Neural progenitor cell (in vitro differentiated cells): ENCODE measurements at regions not wholly inside any gene's neighbourhood (a gene's known extent, or its start where the extent isn't known, plus 50 kb on each side); places are given as distances from the start of the nearest gene placed in this dataset.

Source experiments
- EZH2 ChIP-seq: fragments of 200-600 bp; sonication (generic); IDR thresholded peaks from 2 replicates; pipeline ENCODE4 v1.6.1; 2017; ENCODE audit warnings: antibody characterized with exemption, mild to moderate bottlenecking, moderate library complexity
- EZH2phosphoT487 ChIP-seq: fragments of 200-600 bp; sonication (generic); IDR thresholded peaks from 2 replicates; pipeline ENCODE4 v1.6.1; 2017; ENCODE audit warnings: antibody characterized with exemption
- TF ChIP-seq, protein P1 (sequence below): fragments of 200-600 bp; sonication (generic); IDR thresholded peaks from 2 replicates; pipeline ENCODE4 v1.5.1; 2017; ENCODE audit warnings: antibody characterized with exemption, mild to moderate bottlenecking

DNA sequence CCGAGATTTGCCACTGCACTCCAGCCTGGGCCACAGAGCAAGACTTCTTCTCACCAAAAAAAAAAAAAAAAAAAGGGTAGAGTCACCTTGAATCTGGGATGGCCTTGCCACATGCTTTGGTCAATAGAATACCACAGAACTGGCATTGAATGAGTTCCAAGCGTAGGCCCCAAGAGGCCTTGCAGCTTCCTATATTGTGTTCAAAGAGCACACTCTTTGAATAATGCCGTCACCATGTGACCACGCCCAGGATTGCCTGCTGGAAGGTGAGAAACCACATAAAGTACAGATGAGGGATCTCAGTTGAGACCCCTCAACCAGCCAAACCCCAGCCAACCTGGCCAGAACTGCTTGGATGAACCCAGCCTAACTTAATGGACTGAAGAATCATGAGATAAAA, 239.2 kb upstream of the AMIGO2 start:
- TF ChIP-seq, protein P1, sequence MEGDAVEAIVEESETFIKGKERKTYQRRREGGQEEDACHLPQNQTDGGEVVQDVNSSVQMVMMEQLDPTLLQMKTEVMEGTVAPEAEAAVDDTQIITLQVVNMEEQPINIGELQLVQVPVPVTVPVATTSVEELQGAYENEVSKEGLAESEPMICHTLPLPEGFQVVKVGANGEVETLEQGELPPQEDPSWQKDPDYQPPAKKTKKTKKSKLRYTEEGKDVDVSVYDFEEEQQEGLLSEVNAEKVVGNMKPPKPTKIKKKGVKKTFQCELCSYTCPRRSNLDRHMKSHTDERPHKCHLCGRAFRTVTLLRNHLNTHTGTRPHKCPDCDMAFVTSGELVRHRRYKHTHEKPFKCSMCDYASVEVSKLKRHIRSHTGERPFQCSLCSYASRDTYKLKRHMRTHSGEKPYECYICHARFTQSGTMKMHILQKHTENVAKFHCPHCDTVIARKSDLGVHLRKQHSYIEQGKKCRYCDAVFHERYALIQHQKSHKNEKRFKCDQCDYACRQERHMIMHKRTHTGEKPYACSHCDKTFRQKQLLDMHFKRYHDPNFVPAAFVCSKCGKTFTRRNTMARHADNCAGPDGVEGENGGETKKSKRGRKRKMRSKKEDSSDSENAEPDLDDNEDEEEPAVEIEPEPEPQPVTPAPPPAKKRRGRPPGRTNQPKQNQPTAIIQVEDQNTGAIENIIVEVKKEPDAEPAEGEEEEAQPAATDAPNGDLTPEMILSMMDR = no peak
- TF ChIP-seq EZH2 (no peak), EZH2phosphoT487 (no peak)
